Bronchial epithelial cell (primary cell): ENCODE measurements at regions not wholly inside any gene's neighbourhood (a gene's known extent, or its start where the extent isn't known, plus 50 kb on each side); places are given as distances from the start of the nearest gene placed in this dataset.

Experiments used
- DNase-seq: peaks from one replicate; pipeline ENCODE4 v3.0.0-alpha.2; 2010; ENCODE audit warnings: low read depth
- FAIRE-seq: peaks from 2 replicates; lab custom pipeline; 2011; peaks lifted over from hg19 to GRCh38; lab: Jason Lieb, UNC
- H3K27me3 ChIP-seq: 2 replicates; pipeline ENCODE4 v1.5.1; 2011; ENCODE audit warnings: low read length; ENCODE audit not compliant: control insufficient read depth, insufficient read depth
- H3K36me3 ChIP-seq: 2 replicates; pipeline ENCODE4 v1.5.1; 2011; ENCODE audit warnings: low read length; ENCODE audit not compliant: control insufficient read depth, insufficient read depth
- H3K4me3 ChIP-seq: 2 replicates; pipeline ENCODE4 v1.5.1; 2011; ENCODE audit warnings: mild to moderate bottlenecking, low read depth, low read length, control low read depth
- TF ChIP-seq, protein P1 (sequence below): IDR thresholded peaks from 2 replicates; pipeline ENCODE4 v1.5.1; 2011; ENCODE audit warnings: mild to moderate bottlenecking, moderate library complexity, low read length, control low read depth, inconsistent platforms; ENCODE audit not compliant: insufficient read depth, severe bottlenecking

- no peak for DNase-seq
- FAIRE-seq = no peak
- Histone ChIP-seq H3K27me3 (no peaks in the 10 kb centered on the region), H3K4me3 (no peak overlapping the region), H3K36me3 (no peaks in the 10 kb centered on the region)
- TF ChIP-seq, protein P1, sequence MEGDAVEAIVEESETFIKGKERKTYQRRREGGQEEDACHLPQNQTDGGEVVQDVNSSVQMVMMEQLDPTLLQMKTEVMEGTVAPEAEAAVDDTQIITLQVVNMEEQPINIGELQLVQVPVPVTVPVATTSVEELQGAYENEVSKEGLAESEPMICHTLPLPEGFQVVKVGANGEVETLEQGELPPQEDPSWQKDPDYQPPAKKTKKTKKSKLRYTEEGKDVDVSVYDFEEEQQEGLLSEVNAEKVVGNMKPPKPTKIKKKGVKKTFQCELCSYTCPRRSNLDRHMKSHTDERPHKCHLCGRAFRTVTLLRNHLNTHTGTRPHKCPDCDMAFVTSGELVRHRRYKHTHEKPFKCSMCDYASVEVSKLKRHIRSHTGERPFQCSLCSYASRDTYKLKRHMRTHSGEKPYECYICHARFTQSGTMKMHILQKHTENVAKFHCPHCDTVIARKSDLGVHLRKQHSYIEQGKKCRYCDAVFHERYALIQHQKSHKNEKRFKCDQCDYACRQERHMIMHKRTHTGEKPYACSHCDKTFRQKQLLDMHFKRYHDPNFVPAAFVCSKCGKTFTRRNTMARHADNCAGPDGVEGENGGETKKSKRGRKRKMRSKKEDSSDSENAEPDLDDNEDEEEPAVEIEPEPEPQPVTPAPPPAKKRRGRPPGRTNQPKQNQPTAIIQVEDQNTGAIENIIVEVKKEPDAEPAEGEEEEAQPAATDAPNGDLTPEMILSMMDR = no peak
Measured at GRCh38 chr2:224166654-224167053, 127.6 kb upstream of the SERPINE2 start.

- Histone ChIP-seq H3K4me3 (no peak overlapping the region), H3K36me3 (no peaks in the 10 kb centered on the region), H3K27me3 (no peaks in the 10 kb centered on the region)
- no peak for DNase-seq
- TF ChIP-seq, protein P1 = no peak
- no peak for FAIRE-seq
Measured at GRCh38 chr2:224165901-224166319, 126.8 kb upstream of the SERPINE2 start.

- FAIRE-seq (no peak), DNase-seq (peak; percentile 63)
- Histone ChIP-seq H3K27me3 (no peaks in the 10 kb centered on the region), H3K36me3 (no peaks in the 10 kb centered on the region), H3K4me3 (no peak overlapping the region)
- TF ChIP-seq, protein P1 = no peak
Measured at GRCh38 chr2:224163566-224164307, 124.7 kb upstream of the SERPINE2 start.

DNA sequence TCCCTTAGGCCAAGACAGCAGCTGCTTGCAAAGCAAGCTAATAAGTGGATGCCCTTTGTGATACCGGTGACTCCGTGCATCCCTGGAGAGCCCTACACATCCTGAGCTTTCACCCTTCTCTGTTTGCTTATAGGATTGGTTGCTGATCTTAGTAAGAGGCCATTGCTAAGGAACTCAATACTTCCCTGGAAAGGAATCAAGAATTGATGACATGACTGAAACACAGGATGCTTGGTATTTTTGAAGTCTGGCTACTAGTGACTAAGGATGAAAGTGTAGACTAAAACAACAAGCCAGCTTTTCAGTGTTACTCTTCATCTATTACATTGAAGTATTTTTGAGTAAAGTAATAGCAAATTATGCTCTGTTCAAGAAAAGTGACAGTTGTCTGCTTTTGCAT lies 123.0 kb upstream of the SERPINE2 start:
- Histone ChIP-seq H3K27me3 (no peaks in the 10 kb centered on the region), H3K4me3 (no peak overlapping the region), H3K36me3 (no peaks in the 10 kb centered on the region)
- DNase-seq (peak; percentile 56), FAIRE-seq (no peak)
- TF ChIP-seq, protein P1 = no peak

- no peak overlapping the region for H3K4me3 ChIP-seq
- H3K27me3 ChIP-seq = no peaks in the 10 kb centered on the region
- FAIRE-seq = no peak
- no peaks in the 10 kb centered on the region for H3K36me3 ChIP-seq
- DNase-seq = no peak
- TF ChIP-seq, protein P1 = no peak
Measured at GRCh38 chr2:224161712-224162111, 122.6 kb upstream of the SERPINE2 start.

DNA sequence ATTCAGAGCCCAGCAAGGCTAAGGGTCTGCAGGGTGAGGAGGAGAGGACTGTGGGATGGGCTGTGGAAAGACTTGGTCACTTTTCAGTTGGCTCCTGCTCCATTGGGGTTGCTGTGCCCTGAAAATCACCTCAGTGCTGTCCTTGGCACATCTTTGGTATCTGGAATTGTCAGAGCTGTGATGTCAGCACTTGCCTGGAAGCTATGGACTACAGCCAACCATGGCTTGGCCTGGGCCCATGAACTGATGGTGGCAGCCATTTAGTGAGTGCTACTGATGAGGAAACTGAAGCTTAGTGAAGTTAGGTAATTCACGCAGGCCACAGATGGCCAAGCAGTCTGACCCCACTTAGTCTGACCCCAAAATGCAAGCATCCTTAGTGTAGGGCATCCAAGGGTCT lies 121.8 kb upstream of the SERPINE2 start:
- FAIRE-seq (peak; percentile 83), DNase-seq (peak; percentile 41)
- Histone ChIP-seq H3K27me3 (no peaks in the 10 kb centered on the region), H3K36me3 (no peaks in the 10 kb centered on the region), H3K4me3 (no peak overlapping the region)
- TF ChIP-seq, protein P1 = no peak
